ENCODE measurements at regions not wholly inside any gene's neighbourhood (a gene's known extent, or its start where the extent isn't known, plus 50 kb on each side); places are given as distances from the start of the nearest gene placed in this dataset.
A peak's percentile ranks its signal among the peaks of the same experiment; 100 is the strongest.

GRCh38 chr2:14270036-14270582, 362.4 kb upstream of the LRATD1 start:
- DNase-seq (ENCODE audit: low read depth), result no peak

GRCh38 chr2:14272396-14273075, 360.0 kb upstream of the LRATD1 start:
- DNase-seq (ENCODE audit: low read depth), result no peak

GRCh38 chr2:14273650-14274049, 358.9 kb upstream of the LRATD1 start:
- DNase-seq (ENCODE audit: low read depth), result no peak

- no peak for DNase-seq (ENCODE audit: low read depth)
These were observed 348.3 kb upstream of the LRATD1 start for GRCh38 chr2:14284244-14284643.

GRCh38 chr2:14285812-14286211, 346.7 kb upstream of the LRATD1 start:
- no peak for DNase-seq (ENCODE audit: low read depth)

GRCh38 chr2:14288016-14288415, 344.5 kb upstream of the LRATD1 start:
- no peak for DNase-seq (ENCODE audit: low read depth)

- no peak for DNase-seq (ENCODE audit: low read depth)
These were observed 339.6 kb upstream of the LRATD1 start for GRCh38 chr2:14292964-14293363.

- DNase-seq (ENCODE audit: low read depth), result no peak
These were observed 335.2 kb upstream of the LRATD1 start for GRCh38 chr2:14297340-14297739.

GRCh38 chr2:14297906-14298305, 334.6 kb upstream of the LRATD1 start:
- DNase-seq (ENCODE audit: low read depth), result no peak

- no peak for DNase-seq (ENCODE audit: low read depth)
These were observed 331.2 kb upstream of the LRATD1 start for GRCh38 chr2:14301331-14301730.

- DNase-seq (ENCODE audit: low read depth), result no peak
These were observed 329.0 kb upstream of the LRATD1 start for GRCh38 chr2:14303366-14304115.

GRCh38 chr2:14304326-14304725, 328.2 kb upstream of the LRATD1 start:
- DNase-seq (ENCODE audit: low read depth), result no peak

GRCh38 chr2:14306268-14306861, 326.2 kb upstream of the LRATD1 start:
- no peak for DNase-seq (ENCODE audit: low read depth)

- no peak for DNase-seq (ENCODE audit: low read depth)
These were observed 319.2 kb upstream of the LRATD1 start for GRCh38 chr2:14313341-14313740.

- DNase-seq (ENCODE audit: low read depth), result peak; percentile 21
These were observed 315.9 kb upstream of the LRATD1 start for GRCh38 chr2:14316594-14316993.

- no peak for DNase-seq (ENCODE audit: low read depth)
These were observed 311.2 kb upstream of the LRATD1 start for GRCh38 chr2:14321357-14321756.

- no peak for DNase-seq (ENCODE audit: low read depth)
These were observed 310.2 kb upstream of the LRATD1 start for GRCh38 chr2:14322306-14322705.

- no peak for DNase-seq (ENCODE audit: low read depth)
These were observed 308.2 kb upstream of the LRATD1 start for GRCh38 chr2:14324308-14324707.

- no peak for DNase-seq (ENCODE audit: low read depth)
These were observed 301.6 kb upstream of the LRATD1 start for GRCh38 chr2:14330884-14331283.

- DNase-seq (ENCODE audit: low read depth), result no peak
These were observed 295.6 kb upstream of the LRATD1 start for GRCh38 chr2:14336759-14337382.

GRCh38 chr2:14340703-14341102, 291.8 kb upstream of the LRATD1 start:
- DNase-seq (ENCODE audit: low read depth), result no peak

GRCh38 chr2:14342313-14342712, 290.2 kb upstream of the LRATD1 start:
- no peak for DNase-seq (ENCODE audit: low read depth)

- no peak for DNase-seq (ENCODE audit: low read depth)
These were observed 288.2 kb upstream of the LRATD1 start for GRCh38 chr2:14344355-14344754.

Data from stromal cell of bone marrow (primary cell).